ENCODE measurements at regions not wholly inside any gene's neighbourhood (a gene's known extent, or its start where the extent isn't known, plus 50 kb on each side); places are given as distances from the start of the nearest gene placed in this dataset.
"Not testable (repeated sequence)": the region's sequence is repeated elsewhere in the genome, so short reads cannot be mapped to it uniquely, and the experiment has no call there.

GRCh38 chr12:46629331-46630229, 196.2 kb downstream of the SLC38A4 start:
- H3K4me3 ChIP-seq (ENCODE audit: low read depth, low read length, poor library complexity, severe bottlenecking): no peak overlapping the region
- H3K9me3 ChIP-seq (ENCODE audit: low read length): no peaks in the 10 kb centered on the region
- no peaks in the 10 kb centered on the region for H3K4me1 ChIP-seq (ENCODE audit: insufficient read depth, low read length, severe bottlenecking)
- H3K27me3 ChIP-seq (ENCODE audit: insufficient read depth, low read length): no peaks in the 10 kb centered on the region
- H2AFZ ChIP-seq (ENCODE audit: low read length): no peak overlapping the region
- H3K4me2 ChIP-seq (ENCODE audit: low read length): no peak overlapping the region
- H3K36me3 ChIP-seq (ENCODE audit: insufficient read depth, low read length): no peaks in the 10 kb centered on the region
- H4K20me1 ChIP-seq (ENCODE audit: insufficient read depth, low read length): no peaks in the 10 kb centered on the region
- H3K27ac ChIP-seq (ENCODE audit: low read depth, low read length, poor library complexity, severe bottlenecking): no peak overlapping the region
- TF ChIP-seq CTCF (IDR thresholded peaks at IDR 0.05; ENCODE audit: low read length) (no peak), EZH2 (IDR thresholded peaks at IDR 0.05; ENCODE audit: borderline replicate concordance, low read length) (no peak)
- H3F3A ChIP-seq (ENCODE audit: insufficient read depth, low read length): no peaks in the 10 kb centered on the region
- H3K9me2 ChIP-seq (ENCODE audit: low read depth, low read length): no peaks in the 10 kb centered on the region
- H3K9ac ChIP-seq (ENCODE audit: low read length): no peak overlapping the region
- H3K79me2 ChIP-seq (ENCODE audit: insufficient read depth, low read length): no peaks in the 10 kb centered on the region

DNA sequence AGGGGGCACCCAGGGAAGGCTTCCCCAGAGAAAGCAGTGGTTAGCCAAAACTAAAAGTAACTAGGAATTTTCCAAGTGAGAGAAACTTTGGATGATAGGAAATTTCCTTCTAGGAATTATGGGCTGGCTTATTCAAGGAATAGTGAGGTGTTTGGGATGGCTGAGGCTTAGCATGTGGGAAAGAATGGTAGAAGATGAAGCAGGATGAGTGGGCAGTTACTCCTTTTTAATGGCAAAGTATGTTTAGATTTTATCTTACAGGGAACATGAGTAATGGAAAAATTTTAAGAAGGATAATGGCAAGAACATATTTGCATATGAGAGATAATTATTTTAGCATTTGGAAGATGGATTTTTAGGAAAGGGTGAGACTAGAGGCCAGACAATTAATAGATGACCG, 197.6 kb downstream of the SLC38A4 start:
- Histone ChIP-seq H3K9me2 (ENCODE audit: low read depth, low read length) (no peaks in the 10 kb centered on the region), H3K4me1 (ENCODE audit: insufficient read depth, low read length, severe bottlenecking) (no peaks in the 10 kb centered on the region), H3K79me2 (ENCODE audit: insufficient read depth, low read length) (no peaks in the 10 kb centered on the region), H3K27ac (ENCODE audit: low read depth, low read length, poor library complexity, severe bottlenecking) (no peak overlapping the region), H3K9me3 (ENCODE audit: low read length) (no peaks in the 10 kb centered on the region), H3K36me3 (ENCODE audit: insufficient read depth, low read length) (no peaks in the 10 kb centered on the region), H3K9ac (ENCODE audit: low read length) (no peak overlapping the region), H3K4me3 (ENCODE audit: low read depth, low read length, poor library complexity, severe bottlenecking) (no peak overlapping the region), H4K20me1 (ENCODE audit: insufficient read depth, low read length) (no peaks in the 10 kb centered on the region), H3K27me3 (ENCODE audit: insufficient read depth, low read length) (no peaks in the 10 kb centered on the region), H3F3A (ENCODE audit: insufficient read depth, low read length) (no peaks in the 10 kb centered on the region), H2AFZ (ENCODE audit: low read length) (no peak overlapping the region), H3K4me2 (ENCODE audit: low read length) (no peak overlapping the region)
- TF ChIP-seq EZH2 (IDR thresholded peaks at IDR 0.05; ENCODE audit: borderline replicate concordance, low read length) (no peak), CTCF (IDR thresholded peaks at IDR 0.05; ENCODE audit: low read length) (no peak)

DNA sequence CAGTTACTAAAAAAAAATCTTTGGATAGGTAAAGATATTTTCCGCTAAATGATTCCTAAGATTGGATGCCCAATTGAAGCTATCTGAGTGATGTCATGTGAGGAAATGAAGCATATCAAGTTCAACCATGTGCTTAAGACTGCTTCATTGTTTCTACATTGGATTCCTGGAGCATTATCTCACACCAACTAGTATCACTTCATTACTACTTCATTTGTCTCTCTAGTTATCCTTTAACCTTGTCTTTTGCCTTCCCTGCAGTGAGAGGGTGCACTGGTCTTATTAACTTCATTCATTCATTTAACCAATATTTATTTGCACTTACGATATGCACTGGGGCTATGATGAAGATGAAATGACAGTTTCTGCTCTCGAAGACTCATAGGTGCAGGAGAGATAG, 198.1 kb downstream of the SLC38A4 start:
- Histone ChIP-seq H3K4me3 (ENCODE audit: low read depth, low read length, poor library complexity, severe bottlenecking) (no peak overlapping the region), H2AFZ (ENCODE audit: low read length) (no peak overlapping the region), H3K27me3 (ENCODE audit: insufficient read depth, low read length) (no peaks in the 10 kb centered on the region), H3K9me3 (ENCODE audit: low read length) (no peaks in the 10 kb centered on the region), H3K36me3 (ENCODE audit: insufficient read depth, low read length) (no peaks in the 10 kb centered on the region), H3K79me2 (ENCODE audit: insufficient read depth, low read length) (no peaks in the 10 kb centered on the region), H3F3A (ENCODE audit: insufficient read depth, low read length) (no peaks in the 10 kb centered on the region), H3K9ac (ENCODE audit: low read length) (no peak overlapping the region), H3K9me2 (ENCODE audit: low read depth, low read length) (no peaks in the 10 kb centered on the region), H3K4me2 (ENCODE audit: low read length) (no peak overlapping the region), H4K20me1 (ENCODE audit: insufficient read depth, low read length) (no peaks in the 10 kb centered on the region), H3K27ac (ENCODE audit: low read depth, low read length, poor library complexity, severe bottlenecking) (no peak overlapping the region), H3K4me1 (ENCODE audit: insufficient read depth, low read length, severe bottlenecking) (no peaks in the 10 kb centered on the region)
- no peak for TF ChIP-seq CTCF (IDR thresholded peaks at IDR 0.05; ENCODE audit: low read length)
- no peak for TF ChIP-seq EZH2 (IDR thresholded peaks at IDR 0.05; ENCODE audit: borderline replicate concordance, low read length)

GRCh38 chr12:46619474-46619873, 206.3 kb downstream of the SLC38A4 start:
- not testable (repeated sequence) for H3K4me3 ChIP-seq (ENCODE audit: low read depth, low read length, poor library complexity, severe bottlenecking); H3F3A ChIP-seq (ENCODE audit: insufficient read depth, low read length); H3K79me2 ChIP-seq (ENCODE audit: insufficient read depth, low read length); H3K9me2 ChIP-seq (ENCODE audit: low read depth, low read length); H2AFZ ChIP-seq (ENCODE audit: low read length); H3K9me3 ChIP-seq (ENCODE audit: low read length); H3K4me2 ChIP-seq (ENCODE audit: low read length); H3K36me3 ChIP-seq (ENCODE audit: insufficient read depth, low read length); H3K4me1 ChIP-seq (ENCODE audit: insufficient read depth, low read length, severe bottlenecking); H3K27ac ChIP-seq (ENCODE audit: low read depth, low read length, poor library complexity, severe bottlenecking); H3K27me3 ChIP-seq (ENCODE audit: insufficient read depth, low read length); H3K9ac ChIP-seq (ENCODE audit: low read length); H4K20me1 ChIP-seq (ENCODE audit: insufficient read depth, low read length)

DNA sequence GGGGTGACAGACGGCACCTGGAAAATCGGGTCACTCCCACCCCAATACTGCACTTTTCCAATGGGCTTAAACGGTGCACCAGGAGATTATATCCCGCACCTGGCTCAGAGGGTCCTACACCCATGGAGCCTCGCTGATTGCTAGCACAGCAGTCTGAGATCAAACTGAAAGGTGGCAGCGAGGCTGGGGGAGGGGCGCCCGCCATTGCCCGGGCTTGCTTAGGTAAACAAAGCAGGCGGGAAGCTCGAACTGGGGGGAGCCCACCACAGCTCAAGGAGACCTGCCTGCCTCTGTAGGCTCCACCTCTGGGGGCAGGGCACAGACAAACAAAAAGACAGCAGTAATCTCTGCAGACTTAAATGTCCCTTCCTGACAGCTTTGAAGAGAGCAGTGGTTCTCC, 208.1 kb downstream of the SLC38A4 start:
- not testable (repeated sequence) for H3K9ac ChIP-seq (ENCODE audit: low read length); H3K4me3 ChIP-seq (ENCODE audit: low read depth, low read length, poor library complexity, severe bottlenecking); H3K4me2 ChIP-seq (ENCODE audit: low read length); H4K20me1 ChIP-seq (ENCODE audit: insufficient read depth, low read length); H3K9me2 ChIP-seq (ENCODE audit: low read depth, low read length); H3K27ac ChIP-seq (ENCODE audit: low read depth, low read length, poor library complexity, severe bottlenecking); H3K79me2 ChIP-seq (ENCODE audit: insufficient read depth, low read length); H3K27me3 ChIP-seq (ENCODE audit: insufficient read depth, low read length); H3K36me3 ChIP-seq (ENCODE audit: insufficient read depth, low read length); H3F3A ChIP-seq (ENCODE audit: insufficient read depth, low read length); H3K4me1 ChIP-seq (ENCODE audit: insufficient read depth, low read length, severe bottlenecking); H3K9me3 ChIP-seq (ENCODE audit: low read length); H2AFZ ChIP-seq (ENCODE audit: low read length)
